Liver (tissue), 7 donors: ENCODE measurements at regions not wholly inside any gene's neighbourhood (a gene's known extent, or its start where the extent isn't known, plus 50 kb on each side); places are given as distances from the start of the nearest gene placed in this dataset.

Experiments
- DNase-seq: peaks from one replicate; pipeline ENCODE4 v3.0.0-alpha.2; 2017; ENCODE audit warnings: low spot score
- H3K27ac ChIP-seq, 2 donors: one replicate each; pipeline ENCODE4 v1.7.0; 2013; ENCODE audit warnings: inconsistent platforms in 2 of 2, low read length in 2 of 2, control low read depth in 1 of 2, low read depth in 1 of 2, mild to moderate bottlenecking in 1 of 2
- H3K27me3 ChIP-seq, 4 donors: one replicate each; pipeline versions ENCODE4 v1.6.1 to v1.7.0; 2013; ENCODE audit warnings: low read length in 3 of 4, inconsistent platforms in 1 of 4, mild to moderate bottlenecking in 1 of 4, moderate library complexity in 1 of 4; ENCODE audit not compliant: control insufficient read depth in 4 of 4, insufficient read depth in 4 of 4
- H3K36me3 ChIP-seq, 4 donors: one replicate each; pipeline versions ENCODE4 v1.6.1 to v1.7.0; 2013; ENCODE audit warnings: low read length in 3 of 4, mild to moderate bottlenecking in 3 of 4, low read depth in 1 of 4, moderate library complexity in 1 of 4; ENCODE audit not compliant: control insufficient read depth in 4 of 4, insufficient read depth in 3 of 4
- H3K4me1 ChIP-seq, 4 donors: one replicate each; pipeline versions ENCODE4 v1.6.1 to v1.7.0; 2013; ENCODE audit warnings: low read length in 3 of 4, mild to moderate bottlenecking in 3 of 4, moderate library complexity in 1 of 4; ENCODE audit not compliant: control insufficient read depth in 4 of 4, insufficient read depth in 4 of 4
- H3K4me3 ChIP-seq, 3 donors: one replicate each; pipeline versions ENCODE4 v1.6.1 to v1.7.0; 2013; ENCODE audit warnings: low read length in 3 of 3, control low read depth in 1 of 3, low read depth in 1 of 3, mild to moderate bottlenecking in 1 of 3
- H3K9ac ChIP-seq, 2 donors: one replicate each; pipeline ENCODE4 v1.7.0; 2013; ENCODE audit warnings: low read length in 2 of 2, mild to moderate bottlenecking in 2 of 2, moderate library complexity in 2 of 2, control low read depth in 1 of 2, low read depth in 1 of 2
- H3K9me3 ChIP-seq, 4 donors: one replicate each; pipeline versions ENCODE4 v1.6.1 to v1.7.0; 2013; ENCODE audit warnings: low read length in 3 of 4; ENCODE audit not compliant: control insufficient read depth in 4 of 4
- ATF3 ChIP-seq: IDR thresholded peaks from 2 replicates; pipeline ENCODE4 v1.6.1; 2016; ENCODE audit warnings: antibody characterized with exemption
- EGR1 ChIP-seq, 2 donors: IDR thresholded peaks; 2 replicates each; pipeline ENCODE4 v1.6.1; 2016 to 2018; ENCODE audit warnings: antibody characterized with exemption in 2 of 2, low read depth in 2 of 2
- FOXA1 ChIP-seq: IDR thresholded peaks from 2 replicates; pipeline ENCODE4 v1.6.1; 2016; ENCODE audit warnings: antibody characterized with exemption
- GABPA ChIP-seq, 2 donors: IDR thresholded peaks in 1 of 2; conservative IDR thresholded peaks in 1 of 2; 2 replicates each; pipeline ENCODE4 v1.6.1; 2016; ENCODE audit warnings: antibody characterized with exemption in 2 of 2, mild to moderate bottlenecking in 1 of 2, moderate library complexity in 1 of 2
- JUND ChIP-seq, 2 donors: IDR thresholded peaks; 2 replicates each; pipeline ENCODE4 v1.6.1; 2016; ENCODE audit warnings: antibody characterized with exemption in 2 of 2
- NR2F2 ChIP-seq: IDR thresholded peaks from 2 replicates; pipeline ENCODE4 v1.6.1; 2016; ENCODE audit warnings: antibody characterized with exemption
- RAD21 ChIP-seq, 2 donors: IDR thresholded peaks; 2 replicates each; pipeline ENCODE4 v1.6.1; 2016; ENCODE audit warnings: antibody characterized with exemption in 2 of 2, mild to moderate bottlenecking in 2 of 2
- REST ChIP-seq: IDR thresholded peaks from 2 replicates; pipeline ENCODE4 v1.6.1; 2016; ENCODE audit warnings: antibody characterized with exemption, mild to moderate bottlenecking
- SP1 ChIP-seq: IDR thresholded peaks from 2 replicates; pipeline ENCODE4 v1.6.1; 2018; ENCODE audit warnings: antibody characterized with exemption, mild to moderate bottlenecking
- TAF1 ChIP-seq: conservative IDR thresholded peaks from 2 replicates; pipeline ENCODE4 v1.6.1; 2016; ENCODE audit warnings: antibody characterized with exemption, mild to moderate bottlenecking
- YY1 ChIP-seq: IDR thresholded peaks from 2 replicates; pipeline ENCODE4 v1.6.1; 2016; ENCODE audit warnings: antibody characterized with exemption, mild to moderate bottlenecking
- WGBS: extraction: QIAGEN DNeasy Blood & Tissue Kit; methylation state at CpG from one replicate; pipeline ENCODE4 v1.1.7; 2013; 5-methylcytosine and 5-hydroxymethylcytosine counted together
- TF ChIP-seq, protein P1 (sequence below): IDR thresholded peaks from 2 replicates; pipeline ENCODE4 v1.6.1; 2016; ENCODE audit warnings: antibody characterized with exemption
- TF ChIP-seq, protein P2 (sequence below): IDR thresholded peaks from 2 replicates; pipeline ENCODE4 v1.6.1; 2016; ENCODE audit warnings: antibody characterized with exemption
- donor health status: healthy.
- donor health status: healthy.
- donor health status: healthy.
- donor health status: healthy.

DNA sequence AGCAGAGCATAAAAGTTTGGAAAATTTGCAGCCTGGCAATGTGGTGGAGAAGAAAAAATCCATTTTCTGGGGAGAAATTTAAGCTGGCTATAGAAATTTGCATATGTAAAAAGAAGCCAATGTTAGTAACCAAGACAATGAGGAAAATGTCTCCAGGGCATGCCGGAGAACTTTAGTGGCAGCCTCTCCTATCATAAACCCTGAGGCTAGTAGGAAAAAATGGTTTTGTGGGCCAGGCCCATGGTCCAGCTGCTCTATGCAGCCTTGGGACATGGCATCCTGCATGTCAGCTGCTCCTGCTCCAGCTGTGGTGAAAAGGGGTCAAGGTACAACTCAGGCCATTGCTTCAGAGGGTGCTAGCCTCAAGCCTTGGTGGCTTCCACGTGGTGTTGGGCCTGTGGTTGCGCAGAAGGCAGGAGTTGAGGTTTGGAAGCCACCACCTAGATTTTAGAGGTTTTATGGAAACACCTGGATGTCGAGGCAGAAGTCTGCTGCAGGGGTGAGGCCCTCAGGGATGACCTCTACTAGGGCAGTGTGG lies 101.8 kb upstream of the SYNCRIP start:
- WGBS, result 82% methylated on average over 4 of the region's 4 CpGs
- Histone ChIP-seq H3K9me3 (no peaks in the 10 kb centered on the region), H3K36me3 (no peaks in the 10 kb centered on the region), H3K9ac (no peak overlapping the region), H3K4me1 (no peaks in the 10 kb centered on the region), H3K27ac (no peak overlapping the region), H3K27me3 (no peaks in the 10 kb centered on the region), H3K4me3 (no peak overlapping the region)
- TF ChIP-seq TAF1 (no peak), EGR1 (IDR thresholded peaks at IDR 0.05; ENCODE audit: low read depth in 2 of 2) (no peak), SP1 (no peak), NR2F2 (no peak)
- no peak for DNase-seq

DNA sequence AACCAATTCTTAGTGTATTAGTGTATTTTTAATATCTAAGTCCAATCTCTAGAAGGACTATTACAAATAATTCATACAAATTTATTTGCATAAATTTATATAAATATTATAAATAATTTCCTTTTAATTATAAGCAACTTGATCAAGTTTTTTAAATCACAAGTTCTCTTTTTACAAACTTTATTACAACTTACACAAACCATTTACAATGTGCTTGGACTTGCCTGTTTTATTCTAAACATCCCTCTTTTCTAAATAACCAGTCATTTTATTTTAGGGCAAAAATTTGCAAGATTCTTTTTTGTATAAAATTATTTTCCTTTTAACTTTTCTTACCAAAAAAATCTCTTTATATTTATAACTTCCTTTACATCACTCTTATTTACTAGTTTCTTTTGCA lies 83.5 kb upstream of the SYNCRIP start:
- Histone ChIP-seq H3K9ac (no peak overlapping the region), H3K4me3 (no peak overlapping the region), H3K27ac (no peak overlapping the region), H3K27me3 (no peaks in the 10 kb centered on the region), H3K4me1 (no peaks in the 10 kb centered on the region), H3K9me3 (no peaks in the 10 kb centered on the region), H3K36me3 (no peaks in the 10 kb centered on the region)
- no peak for DNase-seq
- TF ChIP-seq YY1, result no peak
- no peak for TF ChIP-seq SP1
- TF ChIP-seq JUND (IDR thresholded peaks at IDR 0.05), result no peak
- no peak for TF ChIP-seq GABPA (IDR thresholded peaks at IDR 0.05 in 1 of 2, conservative IDR thresholded peaks at IDR 0.05 in 1 of 2)
- no peak for TF ChIP-seq ATF3
- no peak for TF ChIP-seq RAD21 (IDR thresholded peaks at IDR 0.05)

DNA sequence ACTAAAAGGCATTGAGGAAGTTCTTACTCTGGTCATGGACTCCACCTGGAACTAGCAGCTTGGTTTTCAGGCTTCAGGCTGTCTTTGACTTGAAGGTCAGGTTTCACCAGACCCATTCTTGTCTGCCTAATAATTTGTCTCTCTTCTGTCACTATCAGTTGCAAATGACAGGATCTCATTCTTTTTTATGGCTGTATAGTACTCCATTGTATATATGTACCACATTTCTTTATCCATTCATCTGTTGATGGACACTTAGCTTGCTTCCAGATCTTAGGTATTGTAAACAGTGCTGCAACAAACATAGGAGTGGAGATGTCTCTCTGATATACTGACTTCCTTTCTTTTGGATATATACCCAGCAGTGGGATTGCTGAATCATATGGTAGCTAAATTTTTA lies 73.1 kb upstream of the SYNCRIP start:
- Histone ChIP-seq H3K4me1 (no peaks in the 10 kb centered on the region), H3K4me3 (no peak overlapping the region), H3K27ac (no peak overlapping the region), H3K36me3 (no peaks in the 10 kb centered on the region), H3K27me3 (no peaks in the 10 kb centered on the region), H3K9ac (no peak overlapping the region), H3K9me3 (no peaks in the 10 kb centered on the region)
- no peak for DNase-seq
- TF ChIP-seq FOXA1, result no peak
- TF ChIP-seq, protein P1, sequence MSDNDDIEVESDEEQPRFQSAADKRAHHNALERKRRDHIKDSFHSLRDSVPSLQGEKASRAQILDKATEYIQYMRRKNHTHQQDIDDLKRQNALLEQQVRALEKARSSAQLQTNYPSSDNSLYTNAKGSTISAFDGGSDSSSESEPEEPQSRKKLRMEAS, result no peak
- no peak for TF ChIP-seq EGR1 (IDR thresholded peaks at IDR 0.05; ENCODE audit: low read depth in 2 of 2)
- TF ChIP-seq JUND (IDR thresholded peaks at IDR 0.05), result no peak
- no peak for TF ChIP-seq REST
- no peak for TF ChIP-seq GABPA (IDR thresholded peaks at IDR 0.05 in 1 of 2, conservative IDR thresholded peaks at IDR 0.05 in 1 of 2)
- no peak for TF ChIP-seq TAF1
- TF ChIP-seq NR2F2, result no peak
- TF ChIP-seq ATF3, result no peak
- TF ChIP-seq, protein P2, sequence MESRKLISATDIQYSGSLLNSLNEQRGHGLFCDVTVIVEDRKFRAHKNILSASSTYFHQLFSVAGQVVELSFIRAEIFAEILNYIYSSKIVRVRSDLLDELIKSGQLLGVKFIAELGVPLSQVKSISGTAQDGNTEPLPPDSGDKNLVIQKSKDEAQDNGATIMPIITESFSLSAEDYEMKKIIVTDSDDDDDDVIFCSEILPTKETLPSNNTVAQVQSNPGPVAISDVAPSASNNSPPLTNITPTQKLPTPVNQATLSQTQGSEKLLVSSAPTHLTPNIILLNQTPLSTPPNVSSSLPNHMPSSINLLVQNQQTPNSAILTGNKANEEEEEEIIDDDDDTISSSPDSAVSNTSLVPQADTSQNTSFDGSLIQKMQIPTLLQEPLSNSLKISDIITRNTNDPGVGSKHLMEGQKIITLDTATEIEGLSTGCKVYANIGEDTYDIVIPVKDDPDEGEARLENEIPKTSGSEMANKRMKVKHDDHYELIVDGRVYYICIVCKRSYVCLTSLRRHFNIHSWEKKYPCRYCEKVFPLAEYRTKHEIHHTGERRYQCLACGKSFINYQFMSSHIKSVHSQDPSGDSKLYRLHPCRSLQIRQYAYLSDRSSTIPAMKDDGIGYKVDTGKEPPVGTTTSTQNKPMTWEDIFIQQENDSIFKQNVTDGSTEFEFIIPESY, result no peak
